Stomach (tissue), 8 donors: ENCODE measurements at regions not wholly inside any gene's neighbourhood (a gene's known extent, or its start where the extent isn't known, plus 50 kb on each side); places are given as distances from the start of the nearest gene placed in this dataset.

Experiments used
- DNase-seq, 2 donors: peaks; one replicate each; pipeline versions ENCODE4 v3.0.0 to v3.0.0-alpha.2; 2013 to 2019
- H3K27ac ChIP-seq, 5 donors: fragments of 200-600 bp in 4 of 5; sonication (generic) in 4 of 5; one replicate each; pipeline ENCODE4 v1.5.1; 2013 to 2019; ENCODE audit warnings: mild to moderate bottlenecking in 1 of 5, moderate library complexity in 1 of 5
- H3K27me3 ChIP-seq, 3 donors: fragments of 200-600 bp; sonication (generic); one replicate each; pipeline ENCODE4 v1.5.1; 2017 to 2019; ENCODE audit warnings: mixed run types in 1 of 3
- H3K36me3 ChIP-seq, 4 donors: fragments of 200-600 bp; sonication (generic); 1 replicate in 3 of 4; 2 replicates in 1 of 4; pipeline ENCODE4 v1.5.1; 2016 to 2019
- H3K4me1 ChIP-seq, 4 donors: fragments of 200-600 bp; sonication (generic); one replicate each; pipeline ENCODE4 v1.5.1; 2016 to 2019
- H3K4me3 ChIP-seq, 4 donors: fragments of 200-600 bp; sonication (generic) in 3 of 4; one replicate each; pipeline ENCODE4 v1.5.1; 2016 to 2019; ENCODE audit warnings: mild to moderate bottlenecking in 1 of 4
- H3K9me3 ChIP-seq, 4 donors: fragments of 200-600 bp; sonication (generic); one replicate each; pipeline ENCODE4 v1.5.1; 2016 to 2019
- CTCF ChIP-seq, 7 experiments: fragments of 450-650 bp in 4 of 7; fragments of 200-600 bp in 3 of 7; sonication (generic) in 3 of 7; IDR thresholded peaks; one replicate each; pipeline ENCODE4 v1.5.1; 2016 to 2019; ENCODE audit warnings: antibody characterized with exemption in 7 of 7, control low read depth in 2 of 7, mild to moderate bottlenecking in 1 of 7
- EP300 ChIP-seq: sonication (generic); formaldehyde crosslinking; IDR thresholded peaks from one replicate; pipeline ENCODE4 v1.6.1; 2017; ENCODE audit warnings: antibody characterized with exemption
- POLR2A ChIP-seq, 4 donors: fragments of 450-650 bp; IDR thresholded peaks; one replicate each; pipeline ENCODE4 v1.6.1; 2016; ENCODE audit warnings: antibody characterized with exemption in 4 of 4, control low read depth in 2 of 4, mild to moderate bottlenecking in 1 of 4, moderate library complexity in 1 of 4
- POLR2AphosphoS5 ChIP-seq, 3 donors: sonication (generic); formaldehyde crosslinking; IDR thresholded peaks; one replicate each; pipeline ENCODE4 v1.6.1; 2016; ENCODE audit warnings: antibody characterized with exemption in 3 of 3
- WGBS, 5 donors: extraction: QIAGEN DNeasy Blood & Tissue Kit in 3 of 5; methylation state at CpG; one replicate each; pipeline versions ENCODE4 v1.1.5 to v1.1.7; 2013 to 2018; 5-methylcytosine and 5-hydroxymethylcytosine counted together
- intact Hi-C: fragments of 100-400 bp; cut with DNase I; formaldehyde crosslinking; loops from one replicate; pipeline ENCODE4 v1.15.1; 2023; ENCODE audit warnings: low total_unique reads
- donor health status: healthy with polysubstance abuse.
- donor health status: Bipolar disorder and iron deficiency.
- donor health status: healthy.

- Histone ChIP-seq H3K4me3 (no peak overlapping the region), H3K27ac (no peak overlapping the region), H3K4me1 (no peaks in the 10 kb centered on the region), H3K9me3 (no peaks in the 10 kb centered on the region), H3K36me3 (no peaks in the 10 kb centered on the region), H3K27me3 (no peaks in the 10 kb centered on the region)
- DNase-seq, result no peak
- TF ChIP-seq EP300 (no peak), POLR2A (IDR thresholded peaks at IDR 0.05) (no peak), CTCF (IDR thresholded peaks at IDR 0.05) (no peak), POLR2AphosphoS5 (IDR thresholded peaks at IDR 0.05) (no peak)
- 85 to 95% (median 88%) methylated on average over 4 of the region's 4 CpGs for WGBS, 5 donors
- intact Hi-C loops, result no loop called here
These were observed 257.6 kb downstream of the MREG start for GRCh38 chr2:215755641-215756345.

GRCh38 chr2:215754546-215754945 lies 258.8 kb downstream of the MREG start:
- no peaks in the 10 kb centered on the region for H3K36me3 ChIP-seq
- H3K27ac ChIP-seq, result no peak overlapping the region
- H3K4me1 ChIP-seq, result peaks cover 0 to 10% (median 1%) of the 10 kb centered on the region in 4 donors
- H3K9me3 ChIP-seq, result no peaks in the 10 kb centered on the region
- intact Hi-C loops, result no loop called here
- TF ChIP-seq POLR2A (IDR thresholded peaks at IDR 0.05), result no peak
- no peak for TF ChIP-seq EP300
- no peak for TF ChIP-seq POLR2AphosphoS5 (IDR thresholded peaks at IDR 0.05)
- TF ChIP-seq CTCF (IDR thresholded peaks at IDR 0.05), result no peak
- WGBS, 5 donors, result 69 to 84% (median 72%) methylated on average over 3 of the region's 3 CpGs
- no peak for DNase-seq
- H3K27me3 ChIP-seq, result no peaks in the 10 kb centered on the region
- no peak overlapping the region for H3K4me3 ChIP-seq

GRCh38 chr2:215753808-215754207 lies 259.5 kb downstream of the MREG start:
- Histone ChIP-seq H3K27me3 (no peaks in the 10 kb centered on the region), H3K9me3 (no peaks in the 10 kb centered on the region), H3K36me3 (no peaks in the 10 kb centered on the region), H3K27ac (no peak overlapping the region), H3K4me1 (peaks cover 0 to 18% (median 9%) of the 10 kb centered on the region in 4 donors), H3K4me3 (no peak overlapping the region)
- intact Hi-C loops, result no loop called here
- WGBS, 5 donors, result 81 to 90% (median 84%) methylated on average over 5 of the region's 5 CpGs
- no peak for TF ChIP-seq POLR2AphosphoS5 (IDR thresholded peaks at IDR 0.05)
- no peak for TF ChIP-seq EP300
- no peak for TF ChIP-seq CTCF (IDR thresholded peaks at IDR 0.05)
- no peak for TF ChIP-seq POLR2A (IDR thresholded peaks at IDR 0.05)
- DNase-seq, result no peak

GRCh38 chr2:215752991-215753390 lies 260.4 kb downstream of the MREG start:
- H3K9me3 ChIP-seq, result no peaks in the 10 kb centered on the region
- no peaks in the 10 kb centered on the region for H3K36me3 ChIP-seq
- no peaks in the 10 kb centered on the region for H3K27me3 ChIP-seq
- no peak overlapping the region for H3K4me3 ChIP-seq
- 81 to 99% (median 94%) methylated on average over 3 of the region's 3 CpGs for WGBS, 5 donors
- no peak for TF ChIP-seq EP300
- no peak for TF ChIP-seq POLR2AphosphoS5 (IDR thresholded peaks at IDR 0.05)
- no peak for TF ChIP-seq CTCF (IDR thresholded peaks at IDR 0.05)
- TF ChIP-seq POLR2A (IDR thresholded peaks at IDR 0.05), result no peak
- no peak for DNase-seq
- H3K4me1 ChIP-seq, result peaks cover 0 to 25% (median 13%) of the 10 kb centered on the region in 4 donors
- intact Hi-C loops, result no loop called here
- H3K27ac ChIP-seq, result no peak overlapping the region
